SW480 (cell line): ENCODE measurements at regions not wholly inside any gene's neighbourhood (a gene's known extent, or its start where the extent isn't known, plus 50 kb on each side); places are given as distances from the start of the nearest gene placed in this dataset.
A peak's percentile ranks its signal among the peaks of the same experiment; 100 is the strongest.

Experiments
- DNase-seq: peaks from one replicate; pipeline ENCODE4 v3.0.0-alpha.2; 2016; ENCODE audit warnings: low spot score

- no peak for DNase-seq
Measured at GRCh38 chr1:53378061-53378460, 50.2 kb upstream of the LRP8 start.

- DNase-seq, result no peak
Measured at GRCh38 chr1:53378932-53379661, 51.2 kb upstream of the LRP8 start.

- DNase-seq, result no peak
Measured at GRCh38 chr1:53379662-53380002, 51.8 kb upstream of the LRP8 start.

- DNase-seq, result no peak
Measured at GRCh38 chr1:53380296-53380695, 52.4 kb upstream of the LRP8 start.

GRCh38 chr1:53381790-53382401 lies 54.0 kb upstream of the LRP8 start:
- DNase-seq, result peak; percentile 31

DNA sequence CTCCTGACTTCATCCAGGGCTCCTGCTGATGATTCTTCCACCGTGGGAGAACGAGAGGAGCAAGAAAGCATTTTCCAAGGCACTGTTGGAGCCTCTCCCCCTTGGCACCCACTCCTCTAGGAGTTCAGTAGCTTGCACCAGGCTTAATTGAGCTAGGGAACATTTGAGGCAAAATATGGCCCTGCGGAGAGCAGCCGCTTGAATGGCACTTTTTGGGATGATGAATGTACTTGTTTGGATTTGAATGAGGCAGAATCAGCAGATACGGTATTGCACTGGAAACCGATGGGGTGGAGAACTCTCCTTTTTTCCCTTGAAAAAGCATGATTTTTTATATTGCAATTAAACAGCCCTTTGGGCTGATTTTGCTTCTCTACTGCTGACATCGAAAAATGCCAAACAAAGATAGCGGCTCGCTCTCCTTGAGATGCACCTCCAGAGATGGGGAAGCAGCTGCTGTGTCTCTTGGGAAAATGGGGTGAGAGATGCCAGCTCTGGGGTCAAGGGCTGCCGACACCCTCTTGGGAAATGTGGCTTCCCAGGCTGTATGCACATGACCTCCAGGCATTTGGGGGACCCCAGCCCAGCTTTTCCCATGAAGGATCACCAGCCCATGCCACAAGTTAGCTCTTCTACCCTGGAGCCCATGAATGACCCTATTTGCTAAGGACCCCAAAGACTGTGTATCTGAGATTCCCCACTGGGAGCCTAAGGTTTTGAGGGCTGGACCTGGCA lies 55.4 kb upstream of the LRP8 start:
- DNase-seq, result no peak

- no peak for DNase-seq
Measured at GRCh38 chr1:53384796-53385195, 56.9 kb upstream of the LRP8 start.

GRCh38 chr1:53385276-53386225 lies 57.7 kb upstream of the LRP8 start:
- no peak for DNase-seq

- no peak for DNase-seq
Measured at GRCh38 chr1:53388963-53389362, 61.1 kb upstream of the LRP8 start.

DNA sequence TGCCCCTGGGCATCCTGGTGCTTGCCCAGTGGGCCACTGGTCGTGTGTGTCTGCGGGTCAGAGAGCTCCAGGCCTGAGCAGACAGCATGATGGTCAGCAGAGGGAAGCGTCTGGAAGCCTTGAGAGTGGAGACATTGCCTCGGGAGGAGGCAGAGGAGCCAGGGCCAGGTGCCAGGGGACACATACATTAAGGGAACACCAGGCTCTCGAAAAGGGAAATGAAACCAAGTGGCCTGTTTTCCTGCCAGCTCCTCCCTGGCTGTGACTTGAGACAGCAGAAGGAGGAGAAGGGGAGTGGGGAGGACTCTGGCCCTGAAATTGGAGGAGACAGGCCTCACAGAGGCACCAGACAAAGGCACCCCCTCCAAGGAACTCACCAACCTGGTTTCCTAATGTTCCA lies 62.4 kb upstream of the LRP8 start:
- no peak for DNase-seq

DNA sequence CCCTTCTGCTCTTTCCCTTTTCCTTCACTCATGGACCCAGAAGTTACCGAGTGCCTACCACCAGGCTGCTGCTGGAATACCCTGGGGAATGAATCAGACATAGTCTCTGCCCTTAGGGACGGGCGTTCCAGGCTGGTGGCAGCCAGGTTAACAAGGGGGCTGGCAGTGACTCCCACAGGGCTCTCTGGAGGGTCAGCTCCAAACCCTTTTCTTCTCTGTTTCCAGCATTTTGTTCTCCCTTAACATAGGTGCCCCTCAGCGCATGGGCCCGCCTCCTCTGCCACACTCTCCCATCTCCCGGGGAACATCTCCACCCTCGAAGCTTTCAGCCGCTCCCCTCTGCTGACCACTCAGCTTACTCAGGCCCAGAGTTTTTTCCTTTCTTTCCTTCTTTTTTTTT lies 62.9 kb upstream of the LRP8 start:
- no peak for DNase-seq

GRCh38 chr1:53391296-53391695 lies 63.4 kb upstream of the LRP8 start:
- no peak for DNase-seq

DNA sequence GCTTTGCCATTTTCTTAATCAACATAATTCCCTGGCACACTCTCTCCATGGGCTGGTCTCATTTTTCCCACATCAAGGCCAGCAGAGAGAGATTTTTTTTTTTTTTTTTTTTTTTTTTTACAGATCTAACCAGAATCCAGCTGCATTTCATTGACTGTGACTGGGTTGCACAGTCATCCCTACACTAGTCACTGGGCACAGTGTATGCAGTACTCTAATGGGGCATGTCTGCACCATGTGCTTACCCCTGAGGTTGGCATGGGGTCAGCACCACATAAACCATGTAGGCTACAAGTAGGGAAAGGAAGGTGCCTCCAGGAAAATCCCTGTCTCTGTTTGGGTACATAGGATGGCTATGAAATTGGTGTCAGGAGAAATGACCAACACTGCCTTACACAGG lies 64.1 kb upstream of the LRP8 start:
- DNase-seq, result no peak

DNA sequence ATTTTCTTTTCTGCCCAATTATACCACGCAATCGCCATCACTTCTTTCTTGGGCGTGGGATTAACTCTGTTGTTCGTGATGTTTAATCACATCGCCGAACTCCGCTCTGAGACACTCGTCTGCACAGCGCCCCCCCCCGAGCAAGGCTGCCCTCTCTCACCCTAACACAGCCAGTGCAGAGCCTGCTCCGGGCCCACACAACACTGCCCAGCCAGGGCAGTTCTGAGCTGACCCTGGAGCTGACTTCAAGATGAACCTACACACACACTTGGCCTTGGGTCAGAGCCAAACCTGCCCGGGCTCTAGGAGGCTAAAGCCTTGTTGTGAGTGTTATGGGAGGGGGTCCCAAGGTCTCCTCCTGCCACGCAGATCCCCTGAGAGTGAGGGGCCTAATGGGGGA lies 64.6 kb upstream of the LRP8 start:
- no peak for DNase-seq

DNA sequence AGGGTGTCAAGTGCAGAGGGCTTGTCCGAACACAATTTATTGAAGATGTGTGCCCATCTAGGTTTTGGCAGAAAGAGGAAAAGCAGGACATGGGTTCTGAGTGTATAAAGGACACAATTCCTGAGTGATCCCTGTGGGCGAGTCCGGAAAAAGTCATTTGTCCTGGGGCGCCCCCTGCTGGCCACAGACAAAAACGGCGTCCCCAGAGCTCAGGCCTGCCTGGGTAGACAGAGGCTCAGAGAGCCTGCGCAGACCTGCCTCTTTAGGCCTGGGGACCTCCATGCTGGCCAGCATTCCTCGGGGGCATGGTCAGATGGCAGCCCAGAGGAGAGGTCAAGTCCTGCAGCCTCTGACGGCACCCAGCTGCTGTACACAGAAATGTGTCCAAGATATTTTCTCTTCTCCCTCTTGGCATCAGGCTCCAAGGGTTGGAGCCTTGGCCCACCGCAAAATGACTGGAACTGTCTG lies 65.5 kb upstream of the LRP8 start:
- DNase-seq, result peak; percentile 46

GRCh38 chr1:53394306-53394705 lies 64.9 kb upstream of the DMRTB1 start:
- DNase-seq, result no peak

DNA sequence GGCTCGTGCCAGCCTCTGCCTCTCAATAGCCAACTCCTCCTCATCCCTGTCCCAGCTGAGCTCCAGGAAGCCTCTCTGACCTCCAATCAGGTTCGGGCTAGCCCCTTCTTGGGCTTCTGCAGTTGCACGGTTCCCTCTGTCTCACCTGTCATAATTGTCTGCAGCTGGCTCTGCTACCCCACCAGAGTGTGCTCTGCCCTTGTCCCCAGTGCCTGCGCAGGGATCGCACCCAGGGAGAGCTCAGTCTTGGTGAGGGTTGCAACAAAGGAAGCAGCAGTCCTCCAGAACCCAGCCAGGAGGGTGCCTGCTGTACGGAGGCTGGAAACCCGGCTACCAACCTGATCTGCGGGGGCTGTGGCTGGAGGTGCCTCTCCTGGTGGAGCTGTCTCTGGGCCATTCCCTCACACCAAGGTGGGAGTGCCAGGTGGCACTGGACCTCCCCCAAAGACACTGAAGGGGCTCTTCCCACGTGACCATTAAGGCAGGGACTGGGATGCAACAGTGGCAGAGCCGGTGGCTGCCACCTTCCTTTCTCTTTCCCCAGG lies 63.5 kb upstream of the DMRTB1 start:
- DNase-seq, result no peak

GRCh38 chr1:53396573-53397268 lies 62.5 kb upstream of the DMRTB1 start:
- DNase-seq, result no peak

- no peak for DNase-seq
Measured at GRCh38 chr1:53398091-53398490, 61.1 kb upstream of the DMRTB1 start.

DNA sequence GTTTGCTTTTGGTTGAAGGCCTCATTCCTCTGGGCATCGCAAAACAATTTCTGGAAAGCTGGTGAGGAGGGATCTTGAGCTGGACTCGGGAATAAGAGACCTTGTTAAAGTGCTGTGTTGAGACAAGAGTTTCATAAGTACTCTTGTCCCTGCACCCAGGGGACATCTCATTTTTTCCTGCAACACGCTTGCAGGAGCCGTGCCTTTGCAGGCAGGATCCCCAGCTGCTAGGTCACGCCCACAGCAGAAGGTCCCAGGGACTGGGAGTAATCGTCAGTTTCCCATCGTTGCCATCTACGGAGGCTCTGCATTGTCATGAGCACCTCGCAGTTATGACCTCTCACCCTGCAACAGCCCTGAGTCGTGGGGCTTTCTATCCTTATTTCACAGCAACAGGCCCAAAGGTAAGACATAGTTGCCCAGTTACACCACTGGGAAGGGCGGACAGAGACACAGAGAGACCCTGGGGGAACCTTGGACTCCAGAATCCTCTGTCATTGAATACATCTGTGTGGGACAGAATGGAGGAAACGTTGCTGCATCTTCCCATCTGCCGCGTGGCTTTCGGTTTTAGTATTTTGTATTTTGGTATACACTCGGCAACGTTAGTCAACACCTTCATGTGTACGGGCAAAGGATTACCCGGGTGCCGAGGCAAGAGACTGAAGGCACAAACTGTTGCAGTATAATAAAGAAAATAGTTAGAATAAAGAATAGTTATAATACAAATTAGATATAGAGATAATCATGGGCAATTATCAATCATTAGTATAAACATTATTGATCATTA lies 60.4 kb upstream of the DMRTB1 start:
- DNase-seq, result no peak
